Ishikawa (cell line): ENCODE measurements at regions not wholly inside any gene's neighbourhood (a gene's known extent, or its start where the extent isn't known, plus 50 kb on each side); places are given as distances from the start of the nearest gene placed in this dataset.

Experiments used
- CEBPB ChIP-seq: IDR thresholded peaks from 2 replicates; pipeline ENCODE4 v1.6.1; 2012
- CREB1 ChIP-seq: IDR thresholded peaks from 2 replicates; pipeline ENCODE4 v1.6.1; 2012; ENCODE audit warnings: low read depth
- EGR1 ChIP-seq: IDR thresholded peaks from 2 replicates; pipeline ENCODE4 v1.6.1; 2012
- EP300 ChIP-seq: IDR thresholded peaks from 2 replicates; pipeline ENCODE4 v1.6.1; 2012; ENCODE audit warnings: borderline replicate concordance
- FOXM1 ChIP-seq: IDR thresholded peaks from 2 replicates; pipeline ENCODE4 v1.6.1; 2012; ENCODE audit warnings: low read depth, borderline replicate concordance
- MAX ChIP-seq: IDR thresholded peaks from 2 replicates; pipeline ENCODE4 v1.6.1; 2012
- NFIC ChIP-seq: IDR thresholded peaks from 2 replicates; pipeline ENCODE4 v1.6.1; 2012
- RAD21 ChIP-seq: IDR thresholded peaks from 2 replicates; pipeline ENCODE4 v1.6.1; 2012; ENCODE audit warnings: low read depth
- REST ChIP-seq: IDR thresholded peaks from 2 replicates; pipeline ENCODE4 v1.6.1; 2012; ENCODE audit warnings: low read depth, mild to moderate bottlenecking
- TAF1 ChIP-seq: IDR thresholded peaks from 2 replicates; pipeline ENCODE4 v1.6.1; 2012; ENCODE audit warnings: low read depth, mild to moderate bottlenecking
- TCF12 ChIP-seq: IDR thresholded peaks from 2 replicates; pipeline ENCODE4 v1.6.1; 2012; ENCODE audit warnings: low read depth
- TEAD4 ChIP-seq: IDR thresholded peaks from 2 replicates; pipeline ENCODE4 v1.6.1; 2012
- USF1 ChIP-seq: IDR thresholded peaks from 2 replicates; pipeline ENCODE4 v1.6.1; 2012
- YY1 ChIP-seq: IDR thresholded peaks from 2 replicates; pipeline ENCODE4 v1.6.1; 2012; ENCODE audit warnings: low read depth
- ZBTB7A ChIP-seq: IDR thresholded peaks from 2 replicates; pipeline ENCODE4 v1.6.1; 2012; ENCODE audit warnings: low read depth

- TF ChIP-seq ZBTB7A: no peak
Measured at GRCh38 chr12:85422762-85423161, 142.7 kb downstream of the ALX1 start.

- TF ChIP-seq EGR1 (no peak), CREB1 (no peak), YY1 (no peak), CEBPB (no peak), FOXM1 (no peak), USF1 (no peak), TEAD4 (no peak), MAX (no peak), ZBTB7A (no peak), TCF12 (no peak), RAD21 (no peak), NFIC (no peak), TAF1 (no peak), EP300 (no peak)
Measured at GRCh38 chr12:85423947-85424346, 143.9 kb downstream of the ALX1 start.

- TF ChIP-seq EP300: no peak
- peak; percentile 22 for TF ChIP-seq RAD21
Measured at GRCh38 chr12:85424581-85425348, 144.7 kb downstream of the ALX1 start.

- TF ChIP-seq REST (no peak), USF1 (no peak), TAF1 (no peak), CREB1 (no peak), FOXM1 (no peak), CEBPB (no peak), TEAD4 (no peak), EP300 (no peak), YY1 (no peak), ZBTB7A (no peak), EGR1 (no peak), MAX (no peak), RAD21 (no peak), TCF12 (no peak), NFIC (no peak)
Measured at GRCh38 chr12:85425349-85425612, 145.3 kb downstream of the ALX1 start.

GRCh38 chr12:85425926-85426325, 145.9 kb downstream of the ALX1 start:
- TF ChIP-seq EP300 (no peak), RAD21 (no peak), YY1 (no peak), USF1 (no peak)

GRCh38 chr12:85440271-85440670, 160.3 kb downstream of the ALX1 start:
- TF ChIP-seq NFIC (no peak), TAF1 (no peak), ZBTB7A (no peak), CEBPB (no peak), FOXM1 (no peak), MAX (no peak)

GRCh38 chr12:85441025-85441424, 161.0 kb downstream of the ALX1 start:
- TF ChIP-seq MAX: no peak
- TF ChIP-seq USF1: no peak
- TF ChIP-seq CREB1: no peak
